ENCODE measurements at regions not wholly inside any gene's neighbourhood (a gene's known extent, or its start where the extent isn't known, plus 50 kb on each side); places are given as distances from the start of the nearest gene placed in this dataset.

DNA sequence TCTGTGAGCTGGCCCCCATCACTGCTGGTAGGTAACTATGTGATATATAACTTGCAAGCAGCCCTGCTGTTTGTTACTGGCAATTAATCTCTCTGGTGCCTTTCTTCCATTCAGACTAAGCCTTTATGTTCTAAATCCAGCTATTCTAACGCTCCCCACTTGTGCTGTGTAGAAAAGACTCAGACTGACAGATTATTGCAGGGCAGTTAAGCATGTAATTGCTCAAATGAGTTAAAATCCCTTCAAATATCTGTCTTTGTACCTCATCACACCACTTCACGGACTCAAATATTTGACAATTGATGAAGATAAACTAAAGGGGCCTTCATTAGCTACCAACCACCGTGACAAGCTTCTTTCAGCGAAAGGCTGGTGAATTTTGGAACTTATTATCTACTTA is 416.2 kb downstream of the NR2F2 start:
- TF ChIP-seq, protein P1, sequence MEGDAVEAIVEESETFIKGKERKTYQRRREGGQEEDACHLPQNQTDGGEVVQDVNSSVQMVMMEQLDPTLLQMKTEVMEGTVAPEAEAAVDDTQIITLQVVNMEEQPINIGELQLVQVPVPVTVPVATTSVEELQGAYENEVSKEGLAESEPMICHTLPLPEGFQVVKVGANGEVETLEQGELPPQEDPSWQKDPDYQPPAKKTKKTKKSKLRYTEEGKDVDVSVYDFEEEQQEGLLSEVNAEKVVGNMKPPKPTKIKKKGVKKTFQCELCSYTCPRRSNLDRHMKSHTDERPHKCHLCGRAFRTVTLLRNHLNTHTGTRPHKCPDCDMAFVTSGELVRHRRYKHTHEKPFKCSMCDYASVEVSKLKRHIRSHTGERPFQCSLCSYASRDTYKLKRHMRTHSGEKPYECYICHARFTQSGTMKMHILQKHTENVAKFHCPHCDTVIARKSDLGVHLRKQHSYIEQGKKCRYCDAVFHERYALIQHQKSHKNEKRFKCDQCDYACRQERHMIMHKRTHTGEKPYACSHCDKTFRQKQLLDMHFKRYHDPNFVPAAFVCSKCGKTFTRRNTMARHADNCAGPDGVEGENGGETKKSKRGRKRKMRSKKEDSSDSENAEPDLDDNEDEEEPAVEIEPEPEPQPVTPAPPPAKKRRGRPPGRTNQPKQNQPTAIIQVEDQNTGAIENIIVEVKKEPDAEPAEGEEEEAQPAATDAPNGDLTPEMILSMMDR (IDR thresholded peaks at IDR 0.05), result no peak
- TF ChIP-seq EP300 (IDR thresholded peaks at IDR 0.05), result no peak

All from ovary (tissue), 3 donors.